ENCODE measurements at regions not wholly inside any gene's neighbourhood (a gene's known extent, or its start where the extent isn't known, plus 50 kb on each side); places are given as distances from the start of the nearest gene placed in this dataset.

DNA sequence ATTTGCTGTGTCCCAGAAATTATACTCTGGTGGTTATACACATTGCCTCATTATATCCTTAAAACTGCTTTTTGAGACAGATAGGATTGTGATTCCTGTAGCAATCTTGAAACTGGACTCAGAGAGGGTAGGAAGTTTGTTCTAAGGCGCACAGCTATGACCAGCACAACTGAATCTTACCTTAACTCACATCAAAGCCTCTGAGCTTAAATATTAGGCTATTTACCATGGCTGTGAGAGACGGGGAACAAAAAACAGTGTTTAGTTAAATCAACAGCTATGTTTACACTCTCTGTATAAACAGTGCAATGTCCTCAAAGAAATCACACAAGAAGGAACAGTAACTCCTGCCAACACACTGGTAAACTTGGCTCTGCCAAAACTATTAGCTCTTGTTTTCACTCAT lies 50.9 kb upstream of the TUT7 start:
- H3K36me3 ChIP-seq (ENCODE audit: low read depth), result no peaks in the 10 kb centered on the region
- no peaks in the 10 kb centered on the region for H3K9me3 ChIP-seq (ENCODE audit: severe bottlenecking)
- H3K4me3 ChIP-seq (ENCODE audit: severe bottlenecking), result no peak overlapping the region
- no peaks in the 10 kb centered on the region for H3K27me3 ChIP-seq (ENCODE audit: insufficient read depth, poor library complexity, severe bottlenecking)
- TF ChIP-seq, protein P1, sequence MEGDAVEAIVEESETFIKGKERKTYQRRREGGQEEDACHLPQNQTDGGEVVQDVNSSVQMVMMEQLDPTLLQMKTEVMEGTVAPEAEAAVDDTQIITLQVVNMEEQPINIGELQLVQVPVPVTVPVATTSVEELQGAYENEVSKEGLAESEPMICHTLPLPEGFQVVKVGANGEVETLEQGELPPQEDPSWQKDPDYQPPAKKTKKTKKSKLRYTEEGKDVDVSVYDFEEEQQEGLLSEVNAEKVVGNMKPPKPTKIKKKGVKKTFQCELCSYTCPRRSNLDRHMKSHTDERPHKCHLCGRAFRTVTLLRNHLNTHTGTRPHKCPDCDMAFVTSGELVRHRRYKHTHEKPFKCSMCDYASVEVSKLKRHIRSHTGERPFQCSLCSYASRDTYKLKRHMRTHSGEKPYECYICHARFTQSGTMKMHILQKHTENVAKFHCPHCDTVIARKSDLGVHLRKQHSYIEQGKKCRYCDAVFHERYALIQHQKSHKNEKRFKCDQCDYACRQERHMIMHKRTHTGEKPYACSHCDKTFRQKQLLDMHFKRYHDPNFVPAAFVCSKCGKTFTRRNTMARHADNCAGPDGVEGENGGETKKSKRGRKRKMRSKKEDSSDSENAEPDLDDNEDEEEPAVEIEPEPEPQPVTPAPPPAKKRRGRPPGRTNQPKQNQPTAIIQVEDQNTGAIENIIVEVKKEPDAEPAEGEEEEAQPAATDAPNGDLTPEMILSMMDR (IDR thresholded peaks at IDR 0.05; ENCODE audit: poor library complexity, severe bottlenecking), result no peak
- peaks cover 29% of the 10 kb centered on the region for H3K4me1 ChIP-seq (ENCODE audit: insufficient read depth, poor library complexity, severe bottlenecking)
- DNase-seq (ENCODE audit: low spot score) (no peak), ATAC-seq (ENCODE audit: low read depth) (no peak)
- no peak overlapping the region for H3K27ac ChIP-seq (ENCODE audit: poor library complexity, severe bottlenecking)
